HepG2 (cell line): ENCODE measurements at regions not wholly inside any gene's neighbourhood (a gene's known extent, or its start where the extent isn't known, plus 50 kb on each side); places are given as distances from the start of the nearest gene placed in this dataset.

Source experiments
- ATAC-seq: fragments of 200-7000 bp; cut with Tn5 transposase; 3 replicates; pipeline ENCODE4 v1.9.1; 2020; ENCODE audit warnings: mild to moderate bottlenecking, moderate library complexity
- BruUV-seq: library from RNA; stranded (reverse); fragments of 400-500 nt; replicated peaks from 2 replicates; lab custom pipeline; 2021; lab: Mats Ljungman, UMichigan
- CTCF ChIA-PET: fragments of 300-600 bp; formaldehyde crosslinking; extraction: SDS; loops from one replicate; lab custom pipeline; 2021; ENCODE audit warnings: low total read pairs, inconsistent platforms, low intra/inter-chr PET ratio; lab: Yijun Ruan, JAX
- POLR2A ChIA-PET: fragments of 350-600 bp; sonication (Branson Sonifier 250); formaldehyde crosslinking; loops from one replicate; lab custom pipeline; 2020; ENCODE audit warnings: antibody characterized with exemption, inconsistent platforms; lab: Yijun Ruan, JAX
- DNase-seq: peaks from one replicate; pipeline ENCODE4 v3.0.0-alpha.2; 2015; ENCODE audit warnings: low spot score
- FAIRE-seq: peaks from 3 replicates; lab custom pipeline; 2011; peaks lifted over from hg19 to GRCh38; lab: Jason Lieb, UNC
- H2AFZ ChIP-seq: one replicate; pipeline ENCODE4 v1.6.1; 2011; ENCODE audit warnings: low read length, inconsistent platforms
- H3K27ac ChIP-seq: fragments of 300-600 bp; 3 replicates; pipeline ENCODE4 v1.8.0; 2011; ENCODE audit warnings: mixed run types, mild to moderate bottlenecking, mixed read lengths, low read length, inconsistent platforms; ENCODE audit not compliant: insufficient read depth; ENCODE audit errors: extremely low read length
- H3K27me3 ChIP-seq, 2 experiments: fragments of 200-600 bp in 1 of 2; 2 replicates in 1 of 2; 3 replicates in 1 of 2; pipeline versions ENCODE4 v1.6.0 to v1.8.0; 2011; ENCODE audit warnings: low read length in 2 of 2, mild to moderate bottlenecking in 2 of 2, moderate library complexity in 2 of 2, inconsistent platforms in 1 of 2; ENCODE audit not compliant: insufficient read depth in 2 of 2, control insufficient read depth in 1 of 2
- H3K36me3 ChIP-seq, 2 experiments: fragments of 200-600 bp in 1 of 2; replicated peaks in 1 of 2; 2 replicates in 1 of 2; 3 replicates in 1 of 2; pipeline versions ENCODE4 v1.5.1 to v1.8.0; 2011; ENCODE audit warnings: low read length in 2 of 2, inconsistent platforms in 1 of 2; ENCODE audit not compliant: insufficient read depth in 2 of 2, control insufficient read depth in 1 of 2
- H3K4me1 ChIP-seq: 2 replicates; pipeline ENCODE4 v1.5.1; 2012; ENCODE audit warnings: low read length, inconsistent platforms; ENCODE audit not compliant: insufficient read depth
- H3K4me2 ChIP-seq: 2 replicates; pipeline ENCODE4 v1.6.0; 2011; ENCODE audit warnings: low read depth, low read length, inconsistent platforms
- H3K4me3 ChIP-seq, 3 experiments: fragments of 200-600 bp in 1 of 3; sonication (generic), shearing (Covaris generic) in 1 of 3; replicated peaks in 1 of 3; 2 replicates each; pipeline ENCODE4 v1.5.1; 2011 to 2016; ENCODE audit warnings: low read length in 3 of 3, inconsistent platforms in 2 of 3, low read depth in 2 of 3, mild to moderate bottlenecking in 2 of 3, control low read depth in 1 of 3, mixed read lengths in 1 of 3; ENCODE audit not compliant: insufficient read depth in 1 of 3
- H3K79me2 ChIP-seq: one replicate; pipeline ENCODE4 v1.6.1; 2011; ENCODE audit warnings: low read length, inconsistent platforms; ENCODE audit not compliant: insufficient read depth
- H3K9ac ChIP-seq: 2 replicates; pipeline ENCODE4 v1.6.0; 2011; ENCODE audit warnings: mild to moderate bottlenecking, low read depth, low read length, inconsistent platforms; ENCODE audit not compliant: insufficient read depth
- H3K9me3 ChIP-seq: 2 replicates; pipeline ENCODE4 v1.5.1; 2012; ENCODE audit warnings: mild to moderate bottlenecking, low read length
- H4K20me1 ChIP-seq: 2 replicates; pipeline ENCODE4 v1.6.0; 2011; ENCODE audit warnings: inconsistent platforms, mild to moderate bottlenecking, low read length, moderate library complexity; ENCODE audit not compliant: insufficient read depth
- CHD4 ChIP-seq: fragments of 200-600 bp; sonication (generic); IDR thresholded peaks from 2 replicates; pipeline ENCODE4 v1.7.0; 2017; ENCODE audit warnings: mild to moderate bottlenecking, low read length, borderline replicate concordance
- CTCF ChIP-seq: sonication (generic); formaldehyde crosslinking; IDR thresholded peaks from 2 replicates; pipeline ENCODE4 v1.5.0; 2020; ENCODE audit warnings: mild to moderate bottlenecking, missing genetic modification reagents, moderate library complexity
- HNRNPK ChIP-seq: fragments of 200-400 bp; formaldehyde crosslinking; IDR thresholded peaks from 2 replicates; pipeline ENCODE4 v1.6.1; 2018; ENCODE audit warnings: low read length, low read depth, moderate library complexity, mild to moderate bottlenecking; ENCODE audit not compliant: poor library complexity, severe bottlenecking
- PAX8 ChIP-seq: sonication (generic); formaldehyde crosslinking; IDR thresholded peaks from 2 replicates; pipeline ENCODE4 v1.8.0; 2022; ENCODE audit warnings: mild to moderate bottlenecking, missing genetic modification reagents, borderline replicate concordance
- PRDM10 ChIP-seq: sonication (generic); formaldehyde crosslinking; IDR thresholded peaks from 2 replicates; pipeline ENCODE4 v1.4.0; 2020; ENCODE audit warnings: low read depth, missing genetic modification reagents
- RXRB ChIP-seq: IDR thresholded peaks from 2 replicates; pipeline ENCODE4 v1.6.1; 2016; ENCODE audit warnings: borderline replicate concordance, missing genetic modification reagents, missing compliant biosample characterization
- SCMH1 ChIP-seq: sonication (generic); formaldehyde crosslinking; IDR thresholded peaks from 2 replicates; pipeline ENCODE4 v1.9.0; 2021; ENCODE audit warnings: missing genetic modification reagents, mild to moderate bottlenecking, borderline replicate concordance
- TCF12 ChIP-seq, 2 experiments: fragments of 450-650 bp in 1 of 2; sonication (generic) in 1 of 2; formaldehyde crosslinking in 1 of 2; IDR thresholded peaks; 2 replicates each; pipeline versions ENCODE4 v1.6.1 to v1.8.0; 2017 to 2022; ENCODE audit warnings: antibody characterized with exemption in 1 of 2, mild to moderate bottlenecking in 1 of 2, missing genetic modification reagents in 1 of 2, moderate library complexity in 1 of 2
- ZNF652 ChIP-seq: IDR thresholded peaks from 2 replicates; pipeline ENCODE4 v1.6.1; 2016; ENCODE audit warnings: low read depth, borderline replicate concordance
- WGBS: methylation state at CpG from one replicate; pipeline ENCODE4 v1.1.6; 2017; ENCODE audit warnings: low lambda C conversion rate; 5-methylcytosine and 5-hydroxymethylcytosine counted together
- in situ Hi-C: cut with HindIII; loops from 2 replicates; pipeline ENCODE4 v1.10.0; 2017; ENCODE audit warnings: low pct_unique_long_range_greater_than_20kb; ENCODE audit not compliant: extremely low pct_ligation_motif_present
- intact Hi-C: fragments of 100-400 bp; cut with micrococcal nuclease; formaldehyde crosslinking; loops from one replicate; pipeline ENCODE4 v1.10.0; 2022; ENCODE audit not compliant: unreplicated experiment

GRCh38 chr15:69829974-69830373 is 267.7 kb downstream of the TLE3 start:
- Histone ChIP-seq H2AFZ (no peak overlapping the region), H3K36me3 (no peaks in the 10 kb centered on the region), H3K79me2 (no peaks in the 10 kb centered on the region), H3K4me2 (no peak overlapping the region), H3K27me3 (peaks cover 3 to 39% of the 10 kb centered on the region in 2 experiments; a peak in 2 of 5 replicates)
- no peak for ATAC-seq
- POLR2A ChIA-PET = no interaction called here
- FAIRE-seq = no peak
- DNase-seq = no peak
- no TSS peak for BruUV-seq
- in situ Hi-C loops = no loop called here
- TF ChIP-seq SCMH1 (CRISPR knock-in tag) = no peak
- TF ChIP-seq HNRNPK = no peak
- no peak for TF ChIP-seq TCF12 (IDR thresholded peaks at IDR 0.05)
- TF ChIP-seq TCF12 (CRISPR knock-in tag; IDR thresholded peaks at IDR 0.05) = no peak
- no peak for TF ChIP-seq PAX8
- TF ChIP-seq RXRB = no peak
- no peak for TF ChIP-seq CTCF (CRISPR knock-in tag)
- TF ChIP-seq PRDM10 = no peak
- TF ChIP-seq CHD4 = no peak
- TF ChIP-seq ZNF652 (CRISPR knock-in tag) = no peak
- TF ChIP-seq, all 625 proteins: peak for 0
- Histone ChIP-seq H3K4me3 (no peak overlapping the region), H4K20me1 (0 out of 2 replicates have a peak, but pooled peaks cover 2% of the 10 kb centered on the region), H3K9me3 (no peaks in the 10 kb centered on the region), H3K9ac (no peak overlapping the region), H3K27ac (no peak overlapping the region), H3K4me1 (no peaks in the 10 kb centered on the region)
- CTCF ChIA-PET = no interaction called here
- intact Hi-C loops = no loop called here
- WGBS = 81% methylated on average over 3 of the region's 3 CpGs
